ENCODE measurements at regions not wholly inside any gene's neighbourhood (a gene's known extent, or its start where the extent isn't known, plus 50 kb on each side); places are given as distances from the start of the nearest gene placed in this dataset.

- H3K4me3 ChIP-seq (ENCODE audit: low read depth, low read length) = peak overlapping the region; percentile 36
- TF ChIP-seq CTCF (IDR thresholded peaks at IDR 0.05; ENCODE audit: insufficient read depth, low read length, missing control alignments) = no peak
- DNase-seq (ENCODE audit: low read depth, low spot score) = peak; percentile 82
- CTCF ChIA-PET = interaction anchor here (0.7 kb wide), 1 partner anchor 289 kb away, joined by 3 read pairs; no protein-coding TSS in a partner anchor
- POLR2A ChIA-PET = no interaction called here
Observed at GRCh38 chr10:3482200-3482993, 302.6 kb downstream of the KLF6 start.

- DNase-seq (ENCODE audit: low read depth, low spot score) = no peak
- CTCF ChIA-PET = no interaction called here
- TF ChIP-seq CTCF (IDR thresholded peaks at IDR 0.05; ENCODE audit: insufficient read depth, low read length, missing control alignments) = no peak
- POLR2A ChIA-PET = no interaction called here
- H3K4me3 ChIP-seq (ENCODE audit: low read depth, low read length) = no peak overlapping the region
Observed at GRCh38 chr10:3481496-3481895, 303.5 kb downstream of the KLF6 start.

- TF ChIP-seq CTCF (IDR thresholded peaks at IDR 0.05; ENCODE audit: insufficient read depth, low read length, missing control alignments) = no peak
- H3K4me3 ChIP-seq (ENCODE audit: low read depth, low read length) = no peak overlapping the region
- CTCF ChIA-PET = interaction anchor here (1.1 kb wide), 1 partner anchor 11 kb away, joined by 3 read pairs; no protein-coding TSS in a partner anchor
- DNase-seq (ENCODE audit: low read depth, low spot score) = no peak
- POLR2A ChIA-PET = no interaction called here
Observed at GRCh38 chr10:3480990-3481315, 304.1 kb downstream of the KLF6 start.

- TF ChIP-seq CTCF (IDR thresholded peaks at IDR 0.05; ENCODE audit: insufficient read depth, low read length, missing control alignments) = no peak
- DNase-seq (ENCODE audit: low read depth, low spot score) = no peak
- CTCF ChIA-PET = interaction anchor here (1.1 kb wide), 2 partner anchors 10 to 19 kb away, joined by 3 read pairs; no protein-coding TSS in a partner anchor
- POLR2A ChIA-PET = interaction anchor here (0.6 kb wide), 1 partner anchor 726 kb away, joined by 3 read pairs; no protein-coding TSS in a partner anchor
- no peak overlapping the region for H3K4me3 ChIP-seq (ENCODE audit: low read depth, low read length)
Observed at GRCh38 chr10:3480281-3480989, 304.6 kb downstream of the KLF6 start.

- no peak for TF ChIP-seq CTCF (IDR thresholded peaks at IDR 0.05; ENCODE audit: insufficient read depth, low read length, missing control alignments)
- CTCF ChIA-PET = interaction anchor here (0.9 to 1.2 kb wide), 2 partner anchors 10 to 282 kb away, joined by 3 to 4 read pairs; no protein-coding TSS in a partner anchor
- POLR2A ChIA-PET = no interaction called here
- DNase-seq (ENCODE audit: low read depth, low spot score) = no peak
- H3K4me3 ChIP-seq (ENCODE audit: low read depth, low read length) = no peak overlapping the region
Observed at GRCh38 chr10:3478632-3479240, 306.2 kb upstream of the PITRM1 start.

- no peak for TF ChIP-seq CTCF (IDR thresholded peaks at IDR 0.05; ENCODE audit: insufficient read depth, low read length, missing control alignments)
- no peak overlapping the region for H3K4me3 ChIP-seq (ENCODE audit: low read depth, low read length)
- ChIA-PET CTCF (interaction anchor here (1.2 kb wide), 1 partner anchor 10 kb away, joined by 4 read pairs; no protein-coding TSS in a partner anchor), POLR2A (no interaction called here)
- DNase-seq (ENCODE audit: low read depth, low spot score) = no peak
Observed at GRCh38 chr10:3478153-3478552, 305.6 kb upstream of the PITRM1 start.

All from AG04449 (cell line).